IMR-90 (cell line): ENCODE measurements at regions not wholly inside any gene's neighbourhood (a gene's known extent, or its start where the extent isn't known, plus 50 kb on each side); places are given as distances from the start of the nearest gene placed in this dataset.

Experiments used
- ATAC-seq: fragments of 200-7000 bp; cut with Tn5 transposase; 2 replicates; pipeline ENCODE4 v1.9.1; 2020; ENCODE audit warnings: low read depth, mild to moderate bottlenecking, moderate library complexity
- BruUV-seq: library from RNA; stranded (reverse); fragments of 400-500 nt; replicated peaks from 2 replicates; lab custom pipeline; 2021; lab: Mats Ljungman, UMichigan
- CTCF ChIA-PET: fragments of 300-600 bp; formaldehyde crosslinking; extraction: SDS; loops from one replicate; lab custom pipeline; 2021; ENCODE audit warnings: antibody characterized with exemption; lab: Yijun Ruan, JAX
- POLR2A ChIA-PET: fragments of 300-600 bp; sonication (Branson Sonifier 250); formaldehyde crosslinking; loops from one replicate; lab custom pipeline; 2022; ENCODE audit warnings: antibody characterized with exemption; ENCODE audit not compliant: unreplicated experiment; lab: Charles Lee
- DNase-seq: peaks from one replicate; pipeline ENCODE4 v3.0.0; 2013
- H2AFZ ChIP-seq: replicated peaks from 2 replicates; pipeline ENCODE3; 2013; ENCODE audit warnings: low read length, mild to moderate bottlenecking; ENCODE audit not compliant: poor library complexity
- H2AK5ac ChIP-seq: 2 replicates; pipeline ENCODE4 v1.6.1; 2013; ENCODE audit warnings: low read depth, low read length, inconsistent platforms
- H2AK9ac ChIP-seq: replicated peaks from 2 replicates; pipeline ENCODE3; 2013; ENCODE audit warnings: mild to moderate bottlenecking, low read depth, low read length, moderate library complexity; ENCODE audit not compliant: poor library complexity
- H2BK120ac ChIP-seq: 2 replicates; pipeline ENCODE4 v1.6.1; 2013; ENCODE audit warnings: low read depth, low read length, inconsistent platforms
- H2BK15ac ChIP-seq: 3 replicates; pipeline ENCODE4 v1.6.1; 2013; ENCODE audit warnings: low read depth, low read length, inconsistent platforms
- H2BK20ac ChIP-seq: 2 replicates; pipeline ENCODE4 v1.6.1; 2013; ENCODE audit warnings: low read depth, mild to moderate bottlenecking, inconsistent platforms, low read length, moderate library complexity
- H2BK5ac ChIP-seq: 2 replicates; pipeline ENCODE4 v1.6.1; 2013; ENCODE audit warnings: mild to moderate bottlenecking, low read depth, low read length, inconsistent platforms; ENCODE audit not compliant: poor library complexity, severe bottlenecking
- H3K14ac ChIP-seq: replicated peaks from 2 replicates; pipeline ENCODE4 v1.6.1; 2013; ENCODE audit warnings: low read depth, low read length, inconsistent platforms
- H3K18ac ChIP-seq: 2 replicates; pipeline ENCODE4 v1.6.1; 2013; ENCODE audit warnings: low read depth, low read length, control low read depth
- H3K23ac ChIP-seq: 2 replicates; pipeline ENCODE4 v1.6.1; 2013; ENCODE audit warnings: low read depth, low read length, inconsistent platforms
- H3K27ac ChIP-seq: 2 replicates; pipeline ENCODE4 v1.5.1; 2013; ENCODE audit warnings: mild to moderate bottlenecking, control low read depth, low read length; ENCODE audit not compliant: insufficient read depth
- H3K27me3 ChIP-seq: 2 replicates; pipeline ENCODE4 v1.6.1; 2013; ENCODE audit warnings: low read length; ENCODE audit not compliant: control insufficient read depth, insufficient read depth
- H3K36me3 ChIP-seq: 2 replicates; pipeline ENCODE4 v1.6.1; 2013; ENCODE audit warnings: low read length, mixed read lengths; ENCODE audit not compliant: control insufficient read depth, insufficient read depth
- H3K4ac ChIP-seq: 2 replicates; pipeline ENCODE4 v1.6.1; 2013; ENCODE audit warnings: low read depth, low read length, inconsistent platforms
- H3K4me1 ChIP-seq: 2 replicates; pipeline ENCODE4 v1.6.1; 2013; ENCODE audit warnings: low read length, mixed read lengths; ENCODE audit not compliant: control insufficient read depth, insufficient read depth
- H3K4me2 ChIP-seq: 2 replicates; pipeline ENCODE4 v1.6.1; 2013; ENCODE audit warnings: low read depth, mild to moderate bottlenecking, control low read depth, low read length, moderate library complexity
- H3K4me3 ChIP-seq: 2 replicates; pipeline ENCODE4 v1.5.1; 2013; ENCODE audit warnings: low read depth, mild to moderate bottlenecking, control low read depth, low read length, moderate library complexity; ENCODE audit not compliant: insufficient read depth
- H3K56ac ChIP-seq: 2 replicates; pipeline ENCODE4 v1.6.1; 2013; ENCODE audit warnings: low read length, inconsistent platforms; ENCODE audit not compliant: insufficient read depth; ENCODE audit errors: extremely low read depth
- H3K79me1 ChIP-seq, 2 experiments: 2 replicates each; pipeline ENCODE4 v1.6.1; 2013; ENCODE audit warnings: low read length in 2 of 2, inconsistent platforms in 1 of 2, low read depth in 1 of 2
- H3K9ac ChIP-seq: 2 replicates; pipeline ENCODE4 v1.6.1; 2013; ENCODE audit warnings: low read depth, low read length, control low read depth
- H3K9me1 ChIP-seq: 2 replicates; pipeline ENCODE4 v1.6.1; 2013; ENCODE audit warnings: low read length, inconsistent platforms; ENCODE audit not compliant: insufficient read depth
- H3K9me3 ChIP-seq: 2 replicates; pipeline ENCODE4 v1.6.1; 2013; ENCODE audit warnings: low read length; ENCODE audit not compliant: control insufficient read depth, insufficient read depth
- H4K20me1 ChIP-seq: 2 replicates; pipeline ENCODE4 v1.6.1; 2013; ENCODE audit warnings: low read length, inconsistent platforms; ENCODE audit not compliant: insufficient read depth
- H4K5ac ChIP-seq: 2 replicates; pipeline ENCODE4 v1.6.1; 2013; ENCODE audit warnings: mild to moderate bottlenecking, low read depth, low read length, control low read depth
- H4K8ac ChIP-seq, 2 experiments: 2 replicates each; pipeline ENCODE4 v1.6.1; 2013; ENCODE audit warnings: low read depth in 2 of 2, low read length in 2 of 2, control low read depth in 1 of 2, inconsistent platforms in 1 of 2
- H4K91ac ChIP-seq: 2 replicates; pipeline ENCODE4 v1.6.1; 2013; ENCODE audit warnings: low read depth, low read length, inconsistent platforms; ENCODE audit not compliant: insufficient read depth
- FOS ChIP-seq: fragments of 150-350 bp; IDR thresholded peaks from 2 replicates; pipeline ENCODE4 v1.6.1; 2016; ENCODE audit warnings: low read depth, low read length
- MAZ ChIP-seq: IDR thresholded peaks from 2 replicates; pipeline ENCODE4 v1.6.1; 2012; ENCODE audit warnings: low read depth, mild to moderate bottlenecking, low read length, improper control_type of control experiment, moderate library complexity, borderline replicate concordance
- MXI1 ChIP-seq: IDR thresholded peaks from 2 replicates; pipeline ENCODE4 v1.6.1; 2012; ENCODE audit warnings: low read depth, mild to moderate bottlenecking, low read length, moderate library complexity, borderline replicate concordance
- NFE2L2 ChIP-seq: fragments of 150-350 bp; IDR thresholded peaks from 2 replicates; pipeline ENCODE4 v1.6.1; 2016; ENCODE audit warnings: low read depth, mild to moderate bottlenecking, low read length
- RAD21 ChIP-seq: IDR thresholded peaks from 2 replicates; pipeline ENCODE4 v1.6.1; 2012; ENCODE audit warnings: low read length, improper control_type of control experiment
- RCOR1 ChIP-seq: IDR thresholded peaks from 2 replicates; pipeline ENCODE4 v1.6.1; 2012; ENCODE audit warnings: mild to moderate bottlenecking, low read length, improper control_type of control experiment; ENCODE audit not compliant: insufficient replicate concordance
- WGBS, 2 experiments: methylation state at CpG; one replicate each; pipeline versions ENCODE4 v1.1.5 to v1.1.7; 2013; ENCODE audit warnings: missing lambda C conversion rate in 2 of 2; ENCODE audit not compliant: insufficient read length in 1 of 2; ENCODE audit errors: extremely low coverage in 2 of 2; 5-methylcytosine and 5-hydroxymethylcytosine counted together
- dilution Hi-C: fragments of 300-500 bp; cut with HindIII; formaldehyde crosslinking; loops from one replicate; pipeline ENCODE4 v1.14.3; 2018; ENCODE audit warnings: low sequenced_read_pairs; ENCODE audit not compliant: unreplicated experiment
- in situ Hi-C: fragments of 300-500 bp; cut with MboI; formaldehyde crosslinking; loops from 3 replicates; pipeline ENCODE4 v1.14.3; 2019; ENCODE audit warnings: low sequenced_read_pairs, inconsistent platforms, mixed read lengths
- intact Hi-C: fragments of 100-400 bp; cut with micrococcal nuclease; formaldehyde crosslinking; loops from 2 replicates; pipeline ENCODE4 v1.10.0; 2022
- TF ChIP-seq, protein P1 (sequence below): fragments of 150-350 bp; IDR thresholded peaks from 2 replicates; pipeline ENCODE4 v1.6.1; 2017; ENCODE audit warnings: mild to moderate bottlenecking, antibody characterized with exemption, low read length, low read depth

DNA sequence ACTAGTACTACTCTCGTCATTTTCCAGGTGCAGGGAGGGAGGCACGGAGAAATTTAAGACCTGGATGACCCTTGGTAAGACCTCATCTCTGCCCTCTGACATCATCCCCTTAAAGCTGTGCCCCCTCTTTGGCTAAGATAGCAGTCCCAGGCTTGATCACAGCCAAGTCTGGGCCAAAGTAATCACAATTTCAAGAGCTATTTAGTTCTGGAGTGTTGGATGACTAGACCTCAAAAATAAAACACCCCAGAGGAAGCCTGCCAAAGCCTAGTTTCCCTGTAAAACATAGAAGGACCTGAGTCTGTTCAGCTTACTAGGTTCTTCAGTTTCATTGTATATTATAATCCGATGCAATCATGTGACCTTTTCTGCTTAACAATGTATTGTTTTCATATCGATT lies 144.6 kb upstream of the ARHGEF9 start:
- H3K4me2 ChIP-seq, result no peak overlapping the region
- H4K8ac ChIP-seq, result no peak overlapping the region
- no CpG with 5 or more reads among the region's 4 CpGs for WGBS, 2 experiments
- H3K79me1 ChIP-seq, result no peaks in the 10 kb centered on the region
- no peak overlapping the region for H3K56ac ChIP-seq
- in situ Hi-C loops, result no loop called here
- H3K36me3 ChIP-seq, result no peaks in the 10 kb centered on the region
- H3K9ac ChIP-seq, result no peak overlapping the region
- H3K27me3 ChIP-seq, result no peaks in the 10 kb centered on the region
- ChIA-PET POLR2A (no interaction called here), CTCF (interaction anchor here (1.2 kb wide), 1 partner anchor 17 kb away, joined by 3 read pairs; no protein-coding TSS in a partner anchor)
- dilution Hi-C loops, result no loop called here
- H3K23ac ChIP-seq, result no peak overlapping the region
- no peak overlapping the region for H2BK5ac ChIP-seq
- H4K91ac ChIP-seq, result no peak overlapping the region
- H2BK120ac ChIP-seq, result no peak overlapping the region
- TF ChIP-seq FOS (no peak), MAZ (no peak), RAD21 (no peak), RCOR1 (no peak), MXI1 (no peak), NFE2L2 (no peak)
- TF ChIP-seq, protein P1, sequence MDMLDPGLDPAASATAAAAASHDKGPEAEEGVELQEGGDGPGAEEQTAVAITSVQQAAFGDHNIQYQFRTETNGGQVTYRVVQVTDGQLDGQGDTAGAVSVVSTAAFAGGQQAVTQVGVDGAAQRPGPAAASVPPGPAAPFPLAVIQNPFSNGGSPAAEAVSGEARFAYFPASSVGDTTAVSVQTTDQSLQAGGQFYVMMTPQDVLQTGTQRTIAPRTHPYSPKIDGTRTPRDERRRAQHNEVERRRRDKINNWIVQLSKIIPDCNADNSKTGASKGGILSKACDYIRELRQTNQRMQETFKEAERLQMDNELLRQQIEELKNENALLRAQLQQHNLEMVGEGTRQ, result no peak
- H3K18ac ChIP-seq, result no peak overlapping the region
- peaks cover 3% of the 10 kb centered on the region; the same call in 1 of the 2 replicates for H3K9me3 ChIP-seq
- no peak overlapping the region for H2BK15ac ChIP-seq
- DNase-seq (no peak), ATAC-seq (no peak)
- H3K4me1 ChIP-seq, result no peaks in the 10 kb centered on the region
- no peak overlapping the region for H2AK9ac ChIP-seq
- H3K4ac ChIP-seq, result no peak overlapping the region
- no TSS peak for BruUV-seq
- intact Hi-C loops, result no loop called here
- H3K4me3 ChIP-seq, result no peak overlapping the region
- H2AK5ac ChIP-seq, result no peak overlapping the region
- H2AFZ ChIP-seq, result no peak overlapping the region
- no peak overlapping the region for H2BK20ac ChIP-seq
- H4K20me1 ChIP-seq, result no peaks in the 10 kb centered on the region
- no peak overlapping the region for H3K27ac ChIP-seq
- no peak overlapping the region for H3K14ac ChIP-seq
- no peaks in the 10 kb centered on the region for H3K9me1 ChIP-seq
- no peak overlapping the region for H4K5ac ChIP-seq
